Lower leg skin (tissue), 4 donors: ENCODE measurements at regions not wholly inside any gene's neighbourhood (a gene's known extent, or its start where the extent isn't known, plus 50 kb on each side); places are given as distances from the start of the nearest gene placed in this dataset.

Experiments used
- DNase-seq, 2 donors: peaks; one replicate each; pipeline ENCODE4 v3.0.0-alpha.2; 2019; ENCODE audit warnings: low spot score in 2 of 2
- H3K4me3 ChIP-seq: fragments of 200-600 bp; sonication (generic); 2 replicates; pipeline ENCODE4 v1.5.1; 2017; ENCODE audit warnings: mild to moderate bottlenecking, low read depth; ENCODE audit not compliant: poor library complexity, severe bottlenecking
- POLR2A ChIP-seq, 2 donors: fragments of 450-650 bp; IDR thresholded peaks; one replicate each; pipeline ENCODE4 v1.6.1; 2016 to 2017; ENCODE audit warnings: antibody characterized with exemption in 2 of 2, mild to moderate bottlenecking in 1 of 2, moderate library complexity in 1 of 2
- WGBS, 2 donors: methylation state at CpG; one replicate each; pipeline ENCODE4 v1.1.5; 2018; 5-methylcytosine and 5-hydroxymethylcytosine counted together
- intact Hi-C: fragments of 100-400 bp; cut with DNase I; formaldehyde crosslinking; loops from one replicate; pipeline ENCODE4 v1.15.0; 2023; ENCODE audit warnings: low total_unique reads
- TF ChIP-seq, protein P1 (sequence below), 3 donors: fragments of 450-650 bp; IDR thresholded peaks; one replicate each; pipeline ENCODE4 v1.5.1; 2016; ENCODE audit warnings: antibody characterized with exemption in 3 of 3, mild to moderate bottlenecking in 3 of 3, moderate library complexity in 2 of 3

DNA sequence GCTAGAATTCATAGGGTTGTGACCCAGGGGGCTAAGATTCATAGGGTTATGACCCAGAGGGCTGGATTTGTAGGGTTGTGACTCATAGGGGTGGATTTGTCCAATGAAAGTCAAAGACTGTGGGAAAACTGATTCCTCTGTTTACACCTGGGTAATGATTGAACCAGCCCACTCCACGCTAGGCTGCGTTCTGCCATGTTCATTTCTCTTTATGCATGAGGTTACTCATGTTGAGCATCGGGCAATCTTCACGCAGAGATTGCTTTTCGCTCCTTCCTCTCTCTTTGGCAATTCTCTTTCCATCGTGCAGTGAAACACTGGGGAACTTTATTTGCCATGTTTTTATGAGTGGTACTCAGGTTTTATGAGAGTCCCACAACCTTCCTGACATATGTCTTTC lies 127.8 kb downstream of the CRLF2 start:
- intact Hi-C loops, result no loop called here
- no peak for DNase-seq
- no peak overlapping the region for H3K4me3 ChIP-seq
- 89 to 91% methylated on average over 6 of the region's 6 CpGs for WGBS, 2 donors
- no peak for TF ChIP-seq POLR2A (IDR thresholded peaks at IDR 0.05)
- TF ChIP-seq, protein P1, sequence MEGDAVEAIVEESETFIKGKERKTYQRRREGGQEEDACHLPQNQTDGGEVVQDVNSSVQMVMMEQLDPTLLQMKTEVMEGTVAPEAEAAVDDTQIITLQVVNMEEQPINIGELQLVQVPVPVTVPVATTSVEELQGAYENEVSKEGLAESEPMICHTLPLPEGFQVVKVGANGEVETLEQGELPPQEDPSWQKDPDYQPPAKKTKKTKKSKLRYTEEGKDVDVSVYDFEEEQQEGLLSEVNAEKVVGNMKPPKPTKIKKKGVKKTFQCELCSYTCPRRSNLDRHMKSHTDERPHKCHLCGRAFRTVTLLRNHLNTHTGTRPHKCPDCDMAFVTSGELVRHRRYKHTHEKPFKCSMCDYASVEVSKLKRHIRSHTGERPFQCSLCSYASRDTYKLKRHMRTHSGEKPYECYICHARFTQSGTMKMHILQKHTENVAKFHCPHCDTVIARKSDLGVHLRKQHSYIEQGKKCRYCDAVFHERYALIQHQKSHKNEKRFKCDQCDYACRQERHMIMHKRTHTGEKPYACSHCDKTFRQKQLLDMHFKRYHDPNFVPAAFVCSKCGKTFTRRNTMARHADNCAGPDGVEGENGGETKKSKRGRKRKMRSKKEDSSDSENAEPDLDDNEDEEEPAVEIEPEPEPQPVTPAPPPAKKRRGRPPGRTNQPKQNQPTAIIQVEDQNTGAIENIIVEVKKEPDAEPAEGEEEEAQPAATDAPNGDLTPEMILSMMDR (IDR thresholded peaks at IDR 0.05), result no peak

DNA sequence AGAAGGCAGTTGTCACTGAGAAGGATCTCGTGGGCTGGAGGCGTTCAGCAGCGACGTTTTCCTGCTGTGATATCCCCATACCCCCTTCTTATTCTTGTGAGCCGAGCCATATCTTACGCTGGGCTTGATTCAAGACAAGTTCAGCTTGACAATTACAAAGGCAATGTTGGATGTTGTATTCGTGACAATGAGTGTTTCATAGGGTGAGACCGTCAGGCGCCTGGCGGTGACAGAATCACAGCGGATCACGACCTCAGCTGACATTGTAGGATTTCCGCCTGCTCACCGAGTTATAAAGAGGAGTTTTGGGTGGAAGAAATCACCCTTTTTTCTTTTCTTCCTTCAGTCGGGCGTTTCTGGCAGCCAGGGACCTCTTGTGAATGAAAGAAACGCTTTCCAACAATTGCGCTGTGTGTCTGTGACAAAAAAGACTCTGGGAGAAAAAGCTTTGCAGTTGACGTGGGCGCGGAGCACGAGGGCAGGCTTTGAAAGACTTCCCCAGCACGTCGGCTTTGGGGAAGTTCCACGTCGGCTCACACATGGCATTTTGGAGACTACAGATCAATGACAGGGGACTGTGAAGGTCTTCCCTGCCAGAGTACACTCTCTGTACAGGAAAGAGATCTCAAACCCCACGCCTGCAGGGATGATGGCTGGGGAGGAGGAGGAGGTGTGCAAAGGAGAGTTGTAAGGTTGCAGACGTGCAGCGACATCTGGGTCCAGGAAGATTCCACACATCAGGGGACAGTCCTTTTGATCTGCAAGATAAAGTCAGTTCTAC lies 135.4 kb downstream of the CRLF2 start:
- H3K4me3 ChIP-seq, result no peak overlapping the region
- no peak for DNase-seq
- TF ChIP-seq POLR2A (IDR thresholded peaks at IDR 0.05), result no peak
- TF ChIP-seq, protein P1 (IDR thresholded peaks at IDR 0.05), result no peak
- 52 to 53% methylated on average over 29 of the region's 29 CpGs for WGBS, 2 donors
- intact Hi-C loops, result no loop called here

DNA sequence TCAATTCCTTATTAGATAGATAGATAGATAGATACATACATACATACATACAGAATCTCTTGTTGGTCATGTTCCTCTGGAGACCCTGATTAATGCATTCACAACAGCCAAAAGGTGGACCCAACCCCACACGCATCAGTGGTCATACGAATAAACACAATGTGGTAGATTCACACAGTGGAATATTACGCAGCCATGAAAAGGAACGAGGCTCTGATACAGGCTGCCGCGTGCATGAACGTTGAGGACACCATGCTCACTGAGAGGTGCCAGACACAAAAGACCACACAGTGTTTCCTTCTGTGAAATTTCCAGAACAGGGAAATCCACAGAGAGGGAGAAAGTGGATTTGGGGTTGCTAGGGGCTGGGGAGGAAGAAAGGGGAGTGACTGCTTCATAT lies 136.7 kb downstream of the CRLF2 start:
- no peak for TF ChIP-seq POLR2A (IDR thresholded peaks at IDR 0.05)
- WGBS, 2 donors, result 96 to 99% methylated on average over 7 of the region's 7 CpGs
- H3K4me3 ChIP-seq, result no peak overlapping the region
- intact Hi-C loops, result no loop called here
- DNase-seq, result no peak

DNA sequence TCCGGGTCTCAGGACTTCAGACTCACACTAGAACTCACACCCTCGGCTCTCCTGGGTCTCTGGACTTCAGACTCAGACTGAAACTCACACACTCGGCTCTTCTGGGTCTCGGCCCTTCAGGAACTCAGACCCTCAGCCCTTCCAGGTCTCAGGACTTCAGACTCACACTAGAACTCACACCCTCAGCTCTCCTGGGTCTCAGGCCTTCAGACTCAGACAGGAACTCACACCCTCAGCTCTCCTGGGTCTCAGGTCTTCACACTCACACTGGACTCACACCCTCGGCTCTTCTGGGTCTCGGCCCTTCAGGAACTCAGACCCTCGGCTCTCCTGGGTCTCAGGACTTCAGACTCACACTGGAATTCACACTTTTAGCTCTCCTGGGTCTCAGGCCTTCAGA lies 137.3 kb downstream of the CRLF2 start:
- WGBS, 2 donors, result 88 to 89% methylated on average over 7 of the region's 7 CpGs
- TF ChIP-seq, protein P1 (IDR thresholded peaks at IDR 0.05), result no peak
- TF ChIP-seq POLR2A (IDR thresholded peaks at IDR 0.05), result no peak
- H3K4me3 ChIP-seq, result no peak overlapping the region
- no peak for DNase-seq
- intact Hi-C loops, result no loop called here

DNA sequence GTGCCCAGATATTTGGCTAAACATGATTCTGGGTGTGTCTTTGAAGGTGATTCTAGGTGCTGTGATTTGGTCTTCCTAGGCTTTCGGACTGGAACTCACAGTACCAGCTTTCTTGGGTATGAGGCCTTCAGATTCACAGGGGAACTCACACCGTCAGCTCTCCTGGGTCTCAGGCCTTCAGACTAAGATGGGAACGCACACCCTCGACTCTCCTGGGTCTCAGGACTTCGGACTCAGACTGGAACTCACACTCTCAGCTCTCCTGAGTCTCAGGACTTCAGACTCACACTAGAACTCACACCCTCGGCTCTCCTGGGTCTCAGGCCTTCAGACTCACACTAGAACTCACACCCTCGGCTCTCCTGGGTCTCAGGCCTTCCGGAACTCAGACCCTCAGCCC lies 137.7 kb downstream of the CRLF2 start:
- no peak for DNase-seq
- WGBS, 2 donors, result 65 to 67% methylated on average over 8 of the region's 8 CpGs
- TF ChIP-seq, protein P1 (IDR thresholded peaks at IDR 0.05), result no peak
- TF ChIP-seq POLR2A (IDR thresholded peaks at IDR 0.05), result no peak
- H3K4me3 ChIP-seq, result no peak overlapping the region
- intact Hi-C loops, result no loop called here

DNA sequence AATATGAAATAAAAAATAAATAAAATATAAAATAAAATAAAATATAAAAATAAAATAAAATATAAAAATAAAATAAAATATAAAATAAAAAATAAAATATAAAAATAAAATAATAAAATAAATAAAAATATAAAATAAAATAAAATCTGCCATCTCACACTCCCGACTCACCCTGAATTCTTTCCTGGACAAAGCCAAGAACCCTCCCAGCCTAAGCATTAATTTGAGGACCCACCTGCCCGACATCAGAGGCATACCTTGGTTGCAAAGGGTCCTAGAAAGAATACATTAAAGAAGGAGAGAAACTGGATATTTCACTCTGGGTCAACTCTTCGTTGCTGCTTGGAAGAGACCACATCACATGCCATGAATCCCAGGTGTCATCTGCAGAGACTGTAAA lies 138.3 kb downstream of the CRLF2 start:
- H3K4me3 ChIP-seq, result no peak overlapping the region
- TF ChIP-seq, protein P1 (IDR thresholded peaks at IDR 0.05), result no peak
- TF ChIP-seq POLR2A (IDR thresholded peaks at IDR 0.05), result no peak
- DNase-seq, result no peak
- 89% methylated on average over 3 of the region's 3 CpGs for WGBS, 2 donors
- intact Hi-C loops, result no loop called here
